GM12891 (cell line): ENCODE measurements at regions not wholly inside any gene's neighbourhood (a gene's known extent, or its start where the extent isn't known, plus 50 kb on each side); places are given as distances from the start of the nearest gene placed in this dataset.

Source experiments
- POLR2A ChIP-seq: IDR thresholded peaks from 2 replicates; pipeline ENCODE4 v1.6.1; 2011; ENCODE audit warnings: low read depth, low read length, control low read depth
- POLR2AphosphoS5 ChIP-seq: IDR thresholded peaks from 2 replicates; pipeline ENCODE4 v1.6.1; 2011; ENCODE audit warnings: low read depth, low read length, control low read depth
- POU2F2 ChIP-seq: IDR thresholded peaks from 2 replicates; pipeline ENCODE4 v1.6.1; 2011; ENCODE audit warnings: low read depth, mild to moderate bottlenecking, control low read depth, low read length, moderate library complexity
- SPI1 ChIP-seq: IDR thresholded peaks from 2 replicates; pipeline ENCODE4 v1.6.1; 2011; ENCODE audit warnings: low read depth, low read length, control low read depth
- TAF1 ChIP-seq: IDR thresholded peaks from 2 replicates; pipeline ENCODE4 v1.6.1; 2011; ENCODE audit warnings: low read depth, low read length, control low read depth

GRCh38 chr13:29681864-29682263 lies 86.4 kb upstream of the SLC7A1 start:
- TF ChIP-seq POLR2A (no peak), POLR2AphosphoS5 (no peak), POU2F2 (no peak), SPI1 (no peak), TAF1 (no peak)
